Spinal cord (tissue), 9 donors: ENCODE measurements at regions not wholly inside any gene's neighbourhood (a gene's known extent, or its start where the extent isn't known, plus 50 kb on each side); places are given as distances from the start of the nearest gene placed in this dataset.

Source experiments
- DNase-seq, 6 donors: peaks; one replicate each; pipeline versions ENCODE4 v3.0.0 to v3.0.0-alpha.2; 2013 to 2015; ENCODE audit warnings: low spot score in 6 of 6, low read depth in 4 of 6
- H3K27ac ChIP-seq: one replicate; pipeline ENCODE4 v1.5.1; 2013; ENCODE audit warnings: low read depth, low read length, control low read depth
- H3K27me3 ChIP-seq: one replicate; pipeline ENCODE4 v1.6.1; 2013; ENCODE audit warnings: low read length; ENCODE audit not compliant: control insufficient read depth, insufficient read depth
- H3K36me3 ChIP-seq: one replicate; pipeline ENCODE4 v1.6.1; 2013; ENCODE audit warnings: low read length; ENCODE audit not compliant: control insufficient read depth, insufficient read depth
- H3K4me1 ChIP-seq: one replicate; pipeline ENCODE4 v1.6.1; 2013; ENCODE audit warnings: low read length; ENCODE audit not compliant: control insufficient read depth, insufficient read depth
- H3K4me3 ChIP-seq: one replicate; pipeline ENCODE4 v1.5.1; 2013; ENCODE audit warnings: low read depth, low read length, control low read depth
- H3K9me3 ChIP-seq: one replicate; pipeline ENCODE4 v1.6.1; 2013; ENCODE audit warnings: low read length; ENCODE audit not compliant: control insufficient read depth, insufficient read depth
- WGBS: methylation state at CpG from one replicate; pipeline ENCODE4 v1.1.5; 2013; ENCODE audit warnings: missing lambda C conversion rate; ENCODE audit not compliant: insufficient coverage; 5-methylcytosine and 5-hydroxymethylcytosine counted together
- donor health status: healthy.

GRCh38 chr1:56068210-56068609 lies 511.2 kb downstream of the PLPP3 start:
- Histone ChIP-seq H3K27ac (no peak overlapping the region), H3K4me1 (no peaks in the 10 kb centered on the region), H3K27me3 (no peaks in the 10 kb centered on the region), H3K36me3 (no peaks in the 10 kb centered on the region), H3K9me3 (no peaks in the 10 kb centered on the region), H3K4me3 (no peak overlapping the region)
- 26% methylated on average over 5 of the region's 6 CpGs for WGBS
- DNase-seq: peak in 3 of 6 donors; percentile 18 to 82 (median 36)

- no peak for DNase-seq
- H3K4me3 ChIP-seq: no peak overlapping the region
- no peaks in the 10 kb centered on the region for H3K9me3 ChIP-seq
- WGBS: 69% methylated on average over 2 of the region's 3 CpGs
- H3K27me3 ChIP-seq: no peaks in the 10 kb centered on the region
- peak overlapping the region; percentile 10 for H3K27ac ChIP-seq
- H3K4me1 ChIP-seq: no peaks in the 10 kb centered on the region
- no peaks in the 10 kb centered on the region for H3K36me3 ChIP-seq
Measured at GRCh38 chr1:56065729-56066128, 513.6 kb downstream of the PLPP3 start.

GRCh38 chr1:56064705-56065104 lies 514.7 kb downstream of the PLPP3 start:
- no peak overlapping the region for H3K4me3 ChIP-seq
- WGBS: no CpG with 5 or more reads among the region's 3 CpGs

GRCh38 chr1:56063461-56063860 lies 515.9 kb downstream of the PLPP3 start:
- Histone ChIP-seq H3K4me1 (no peaks in the 10 kb centered on the region), H3K27ac (no peak overlapping the region), H3K27me3 (no peaks in the 10 kb centered on the region), H3K4me3 (no peak overlapping the region), H3K36me3 (no peaks in the 10 kb centered on the region), H3K9me3 (no peaks in the 10 kb centered on the region)
- WGBS: 80% methylated on average over 1 of the region's 4 CpGs
- no peak for DNase-seq

More at GRCh38 chr1:56064705-56065104, 514.7 kb downstream of the PLPP3 start:
- Histone ChIP-seq H3K27ac (no peak overlapping the region), H3K27me3 (no peaks in the 10 kb centered on the region), H3K36me3 (no peaks in the 10 kb centered on the region), H3K4me1 (no peaks in the 10 kb centered on the region), H3K9me3 (no peaks in the 10 kb centered on the region)
- DNase-seq: no peak

- no peaks in the 10 kb centered on the region for H3K36me3 ChIP-seq
- 100% methylated on average over 4 of the region's 4 CpGs for WGBS
Measured at GRCh38 chr1:56062625-56063024, 516.7 kb downstream of the PLPP3 start.

GRCh38 chr1:56061824-56062223 lies 517.5 kb downstream of the PLPP3 start:
- Histone ChIP-seq H3K9me3 (no peaks in the 10 kb centered on the region), H3K36me3 (no peaks in the 10 kb centered on the region), H3K4me3 (no peak overlapping the region), H3K27me3 (no peaks in the 10 kb centered on the region), H3K4me1 (no peaks in the 10 kb centered on the region), H3K27ac (no peak overlapping the region)
- DNase-seq: no peak

More at GRCh38 chr1:56062625-56063024, 516.7 kb downstream of the PLPP3 start:
- DNase-seq: no peak
- Histone ChIP-seq H3K4me1 (no peaks in the 10 kb centered on the region), H3K27me3 (no peaks in the 10 kb centered on the region), H3K9me3 (no peaks in the 10 kb centered on the region), H3K27ac (no peak overlapping the region), H3K4me3 (no peak overlapping the region)

GRCh38 chr1:56060906-56061305 lies 518.5 kb downstream of the PLPP3 start:
- Histone ChIP-seq H3K9me3 (no peaks in the 10 kb centered on the region), H3K27ac (no peak overlapping the region), H3K4me3 (no peak overlapping the region), H3K4me1 (no peaks in the 10 kb centered on the region), H3K36me3 (no peaks in the 10 kb centered on the region), H3K27me3 (no peaks in the 10 kb centered on the region)
- DNase-seq: peak in 1 of 6 donors; percentile 43
- WGBS: no CpG with 5 or more reads among the region's 1 CpG

GRCh38 chr1:56057466-56058405 lies 521.6 kb downstream of the PLPP3 start:
- H3K9me3 ChIP-seq: no peaks in the 10 kb centered on the region
- H3K36me3 ChIP-seq: no peaks in the 10 kb centered on the region
- WGBS: no CpG with 5 or more reads among the region's 5 CpGs
- no peaks in the 10 kb centered on the region for H3K27me3 ChIP-seq
- DNase-seq: no peak
- no peak overlapping the region for H3K4me3 ChIP-seq
- no peak overlapping the region for H3K27ac ChIP-seq
- H3K4me1 ChIP-seq: no peaks in the 10 kb centered on the region

- no peaks in the 10 kb centered on the region for H3K9me3 ChIP-seq
- 76% methylated on average over 4 of the region's 9 CpGs for WGBS
- no peak overlapping the region for H3K27ac ChIP-seq
- no peak overlapping the region for H3K4me3 ChIP-seq
- no peaks in the 10 kb centered on the region for H3K4me1 ChIP-seq
- no peaks in the 10 kb centered on the region for H3K36me3 ChIP-seq
- H3K27me3 ChIP-seq: no peaks in the 10 kb centered on the region
- peak in 1 of 6 donors; percentile 37 for DNase-seq
Measured at GRCh38 chr1:56056438-56057287, 522.7 kb downstream of the PLPP3 start.
